Urothelium cell line (cell line): ENCODE measurements at regions not wholly inside any gene's neighbourhood (a gene's known extent, or its start where the extent isn't known, plus 50 kb on each side); places are given as distances from the start of the nearest gene placed in this dataset.

Experiments used
- DNase-seq: peaks from one replicate; pipeline ENCODE4 v3.0.0; 2011; ENCODE audit warnings: low spot score, mixed read lengths
- FAIRE-seq: peaks from 2 replicates; lab custom pipeline; 2011; peaks lifted over from hg19 to GRCh38; lab: Jason Lieb, UNC

DNA sequence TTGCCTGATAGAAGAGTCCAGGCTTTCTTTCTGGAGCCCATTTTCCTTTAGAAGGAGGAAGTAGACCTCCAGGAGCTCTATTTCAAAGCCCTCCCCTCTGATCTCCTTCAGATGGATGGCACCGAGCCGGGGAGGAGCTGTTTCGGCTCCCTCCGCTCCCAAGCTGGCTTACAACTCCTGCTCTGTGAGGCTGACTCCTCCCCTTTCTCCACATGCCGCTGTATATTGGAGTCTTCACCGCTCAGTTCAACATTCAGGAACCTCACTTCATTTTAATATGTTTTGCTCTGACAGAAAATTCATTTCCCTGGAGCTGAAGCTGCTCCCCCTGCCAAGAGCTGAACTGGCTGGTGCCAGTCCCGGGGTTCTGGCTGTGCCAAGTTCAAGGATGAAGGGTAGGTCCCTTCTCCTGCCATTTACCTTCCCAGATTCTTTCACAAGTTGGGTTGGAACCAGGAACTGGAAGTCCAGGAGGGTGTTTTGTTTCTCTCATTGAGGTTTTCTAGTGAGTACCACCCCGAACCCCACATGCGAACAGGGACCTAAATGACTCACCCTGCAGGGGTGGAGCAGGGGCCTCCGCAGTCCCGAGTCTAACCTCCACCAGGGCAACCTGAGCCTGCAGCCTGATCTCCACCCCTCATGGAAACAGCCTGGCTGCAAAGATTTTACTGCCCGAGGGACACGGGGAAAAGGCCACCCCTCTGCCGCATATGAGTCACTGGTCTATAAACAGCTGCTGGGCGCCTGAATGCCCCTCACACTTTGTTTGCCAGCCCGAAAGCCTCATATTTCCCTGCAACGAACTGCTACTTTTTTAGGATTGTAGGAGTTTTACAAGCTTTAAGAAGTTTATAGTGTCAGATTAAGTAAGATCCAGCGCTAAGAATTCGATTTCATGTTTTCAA, 68.6 kb upstream of the FOXA2 start:
- FAIRE-seq (no peak), DNase-seq (peak; percentile 76)

GRCh38 chr20:22653658-22654642, 69.6 kb upstream of the FOXA2 start:
- FAIRE-seq (peak; percentile 94), DNase-seq (no peak)

DNA sequence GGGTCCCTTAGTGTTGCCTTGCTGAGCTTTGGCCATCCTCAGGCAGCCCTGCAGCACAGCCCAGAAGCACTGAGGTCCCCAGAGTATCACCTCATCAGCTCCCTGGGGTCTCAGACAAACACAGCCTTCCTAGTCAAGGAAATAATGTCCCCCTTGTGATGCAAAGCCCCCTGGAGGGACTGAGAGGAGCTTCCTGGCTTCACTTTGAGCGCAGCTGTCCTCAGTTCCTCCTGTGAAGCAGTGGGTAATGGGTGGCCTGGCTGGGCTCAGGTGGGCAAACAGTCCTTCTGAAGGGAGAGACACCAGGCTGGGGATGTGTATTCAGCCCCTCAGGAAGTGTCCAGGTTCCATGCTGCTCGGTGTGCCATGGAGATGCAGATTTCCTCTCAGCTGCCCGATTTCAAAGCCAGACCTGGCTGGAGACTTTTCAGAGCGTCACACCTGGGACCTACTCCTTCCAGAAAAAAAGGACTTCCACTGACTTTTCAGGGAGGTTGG, 79.2 kb upstream of the FOXA2 start:
- FAIRE-seq (no peak), DNase-seq (no peak)

GRCh38 chr20:22667198-22667597, 82.8 kb upstream of the FOXA2 start:
- no peak for DNase-seq
- FAIRE-seq = no peak

GRCh38 chr20:22672191-22672590, 87.8 kb upstream of the FOXA2 start:
- no peak for DNase-seq
- FAIRE-seq = no peak

- DNase-seq = no peak
- FAIRE-seq = no peak
Measured at GRCh38 chr20:22673467-22673866, 89.1 kb upstream of the FOXA2 start.

- no peak for FAIRE-seq
- DNase-seq = no peak
Measured at GRCh38 chr20:22675341-22675740, 91.0 kb upstream of the FOXA2 start.

GRCh38 chr20:22678678-22679077, 94.3 kb upstream of the FOXA2 start:
- DNase-seq = no peak
- FAIRE-seq = no peak

GRCh38 chr20:22679197-22679596, 94.8 kb upstream of the FOXA2 start:
- FAIRE-seq (no peak), DNase-seq (no peak)

- FAIRE-seq (no peak), DNase-seq (no peak)
Measured at GRCh38 chr20:22680031-22680740, 95.8 kb upstream of the FOXA2 start.

- no peak for DNase-seq
- no peak for FAIRE-seq
Measured at GRCh38 chr20:22681591-22682248, 97.3 kb upstream of the FOXA2 start.

- FAIRE-seq = no peak
- no peak for DNase-seq
Measured at GRCh38 chr20:22682381-22682780, 98.0 kb upstream of the FOXA2 start.

DNA sequence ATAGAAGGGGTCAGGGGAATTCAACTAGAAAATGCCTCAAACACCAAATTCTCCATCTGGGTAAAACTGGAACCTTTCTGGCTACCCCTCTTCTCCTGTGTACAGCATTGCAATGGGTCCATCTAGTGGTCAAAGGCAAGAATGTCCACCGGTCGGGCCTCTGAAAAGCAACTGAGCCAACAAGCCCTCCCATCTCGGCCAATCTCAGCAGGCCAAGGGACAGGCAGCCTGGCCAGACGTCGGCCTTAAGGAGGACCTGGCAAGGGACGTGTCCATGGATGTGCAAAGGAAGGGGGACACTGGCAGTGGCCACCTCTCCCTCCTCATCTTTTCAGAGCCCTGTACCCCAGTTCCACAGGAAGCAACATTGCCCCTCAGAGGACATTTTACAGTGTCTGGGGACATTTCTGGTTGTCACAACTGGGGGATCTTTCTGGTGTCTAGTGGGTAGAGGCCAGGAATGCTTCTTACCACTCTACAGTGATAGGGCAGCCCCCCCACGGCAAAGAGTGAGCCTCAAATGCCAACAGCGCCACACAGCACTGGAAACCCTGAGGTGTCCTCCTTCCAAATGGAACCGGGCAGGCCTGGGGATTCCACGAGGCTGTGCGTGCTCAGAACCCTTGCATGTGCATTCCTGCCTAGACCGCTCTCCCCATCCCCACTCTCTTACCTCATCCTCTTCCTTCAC, 99.8 kb upstream of the FOXA2 start:
- FAIRE-seq = peak; percentile 72
- peak; percentile 76 for DNase-seq

GRCh38 chr20:22684763-22685443, 100.5 kb upstream of the FOXA2 start:
- no peak for FAIRE-seq
- peak; percentile 33 for DNase-seq

DNA sequence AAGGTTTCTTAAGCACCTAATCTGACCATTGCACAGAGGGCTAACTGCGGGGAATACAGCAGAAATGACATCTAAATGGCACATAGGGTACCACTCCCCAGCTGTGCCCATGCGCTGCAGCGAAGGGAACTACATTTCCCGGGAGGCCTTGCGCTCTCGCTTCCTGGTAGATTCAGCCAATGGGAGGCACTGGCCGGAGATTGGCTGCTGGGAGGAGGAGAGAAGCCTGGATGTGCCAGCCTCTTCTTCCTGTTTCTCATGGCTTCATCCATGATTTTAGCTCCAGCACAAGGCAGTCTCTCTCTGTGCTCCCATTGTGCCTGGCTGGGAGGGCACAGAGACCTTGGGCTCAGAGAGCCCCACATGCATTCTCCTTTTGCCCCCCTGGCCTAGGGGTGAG, 101.7 kb upstream of the FOXA2 start:
- peak; percentile 67 for DNase-seq
- FAIRE-seq = no peak

DNA sequence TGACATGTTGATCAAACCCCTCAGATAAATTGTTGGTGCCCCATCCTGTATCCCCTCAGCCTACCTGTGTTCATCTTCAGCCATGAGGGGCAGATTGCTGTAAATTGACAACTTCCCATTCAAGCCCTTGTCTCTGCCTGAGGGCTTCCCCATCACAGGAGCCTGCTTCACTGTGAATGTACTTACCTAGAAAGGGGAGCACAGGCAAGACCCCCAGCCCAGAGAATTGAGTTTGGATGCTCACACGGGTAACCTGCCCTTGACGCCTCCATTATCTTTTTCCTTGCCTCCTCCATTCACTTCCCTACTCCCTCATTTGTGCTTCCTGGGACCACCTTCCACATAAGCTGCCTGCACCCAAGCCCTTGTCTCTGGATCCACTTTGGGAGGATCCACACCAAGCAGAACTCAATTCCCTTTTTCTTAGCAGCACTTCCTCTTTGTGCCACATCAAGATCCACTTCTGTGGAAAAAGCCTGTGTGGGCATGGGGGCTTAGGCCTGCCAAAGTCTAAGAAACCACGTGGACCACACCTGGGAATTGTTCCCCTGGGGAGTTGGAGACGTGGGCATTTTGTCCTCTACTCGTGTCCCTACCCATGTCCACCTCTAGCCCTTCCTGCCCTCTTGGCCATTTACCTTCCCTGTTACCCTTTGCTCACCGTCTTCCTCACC, 103.4 kb upstream of the FOXA2 start:
- no peak for DNase-seq
- FAIRE-seq = no peak

DNA sequence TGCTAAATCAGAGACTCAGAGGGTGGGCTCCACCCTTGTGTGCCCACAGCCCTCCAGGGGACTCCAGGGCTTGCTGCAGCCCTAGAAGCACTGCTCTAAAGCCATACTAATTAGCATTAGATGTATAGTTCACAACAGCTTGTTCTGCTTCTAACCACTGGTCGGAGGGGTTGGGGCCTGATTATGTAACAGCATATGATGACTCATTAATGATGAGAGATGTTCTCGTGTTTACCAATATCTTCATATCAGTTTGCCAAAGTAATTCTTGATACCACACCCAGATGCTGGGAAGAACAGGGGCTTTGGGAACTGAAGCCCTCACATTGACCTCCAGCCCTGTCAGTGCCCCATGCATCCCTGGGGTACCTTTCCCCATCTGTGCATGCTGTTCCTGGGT, 104.1 kb upstream of the FOXA2 start:
- FAIRE-seq = no peak
- DNase-seq = no peak

GRCh38 chr20:22689266-22689665, 104.9 kb upstream of the FOXA2 start:
- no peak for FAIRE-seq
- DNase-seq = no peak

DNA sequence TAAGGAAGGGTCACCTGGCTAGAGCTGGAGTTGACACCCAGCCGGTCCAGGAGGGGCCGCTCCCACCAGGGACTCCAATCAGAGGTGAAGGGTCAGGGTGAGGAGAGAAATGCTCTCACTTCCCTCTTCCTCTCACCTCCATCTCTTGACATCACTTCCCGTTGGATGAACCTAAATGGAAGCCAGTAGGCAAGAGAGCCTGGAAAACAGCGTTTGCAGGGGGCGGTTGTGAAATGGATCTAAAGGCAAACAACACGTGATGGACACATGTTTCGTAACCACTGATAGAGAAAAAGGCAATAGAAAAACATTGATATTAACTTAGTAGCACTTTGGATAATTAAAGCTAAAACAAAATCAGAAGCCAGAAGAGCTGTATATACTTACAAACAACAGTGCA, 105.6 kb upstream of the FOXA2 start:
- DNase-seq (no peak), FAIRE-seq (no peak)
